H9 (cell line): ENCODE measurements at regions not wholly inside any gene's neighbourhood (a gene's known extent, or its start where the extent isn't known, plus 50 kb on each side); places are given as distances from the start of the nearest gene placed in this dataset.

Source experiments
- DNase-seq: peaks from one replicate; pipeline ENCODE4 v3.0.0-alpha.2; 2017
- H2AFZ ChIP-seq: one replicate; pipeline ENCODE4 v1.6.1; 2013; ENCODE audit warnings: mild to moderate bottlenecking, low read length, control low read depth, moderate library complexity
- H2AK5ac ChIP-seq: 2 replicates; pipeline ENCODE4 v1.6.1; 2013; ENCODE audit warnings: low read length, control low read depth, mixed read lengths; ENCODE audit not compliant: insufficient read length
- H2BK120ac ChIP-seq: one replicate; pipeline ENCODE4 v1.6.1; 2013; ENCODE audit warnings: low read depth, mild to moderate bottlenecking, low read length, control low read depth, inconsistent platforms; ENCODE audit not compliant: poor library complexity, severe bottlenecking
- H2BK12ac ChIP-seq: 2 replicates; pipeline ENCODE4 v1.6.1; 2013; ENCODE audit warnings: low read length, control low read depth, mixed read lengths, low read depth; ENCODE audit not compliant: insufficient read length
- H2BK15ac ChIP-seq: 2 replicates; pipeline ENCODE4 v1.6.1; 2013; ENCODE audit warnings: low read depth, low read length, control low read depth
- H2BK20ac ChIP-seq: one replicate; pipeline ENCODE4 v1.6.1; 2013; ENCODE audit warnings: low read depth, mild to moderate bottlenecking, low read length, control low read depth, inconsistent platforms; ENCODE audit not compliant: poor library complexity, severe bottlenecking
- H2BK5ac ChIP-seq: 2 replicates; pipeline ENCODE4 v1.6.1; 2013; ENCODE audit warnings: low read length, control low read depth, mixed read lengths; ENCODE audit not compliant: insufficient read length
- H3K14ac ChIP-seq: 2 replicates; pipeline ENCODE4 v1.6.1; 2013; ENCODE audit warnings: low read length, control low read depth; ENCODE audit not compliant: insufficient read depth
- H3K18ac ChIP-seq: 2 replicates; pipeline ENCODE4 v1.6.1; 2013; ENCODE audit warnings: low read depth, mild to moderate bottlenecking, mixed read lengths, low read length, control low read depth; ENCODE audit not compliant: insufficient read length
- H3K23ac ChIP-seq: 2 replicates; pipeline ENCODE4 v1.6.1; 2013; ENCODE audit warnings: low read length, control low read depth, mixed read lengths, low read depth; ENCODE audit not compliant: insufficient read length
- H3K23me2 ChIP-seq: 2 replicates; pipeline ENCODE4 v1.6.1; 2013; ENCODE audit warnings: low read depth, mild to moderate bottlenecking, mixed read lengths, low read length, control low read depth; ENCODE audit not compliant: insufficient read length, poor library complexity, severe bottlenecking
- H3K27ac ChIP-seq: 2 replicates; pipeline ENCODE4 v1.5.1; 2013; ENCODE audit warnings: low read length, control low read depth, mixed read lengths, low read depth; ENCODE audit not compliant: insufficient read length
- H3K27me3 ChIP-seq: 2 replicates; pipeline ENCODE4 v1.6.1; 2013; ENCODE audit warnings: low read length, control low read depth, inconsistent platforms; ENCODE audit not compliant: insufficient read depth
- H3K4ac ChIP-seq: 2 replicates; pipeline ENCODE4 v1.6.1; 2013; ENCODE audit warnings: low read depth, mild to moderate bottlenecking, control low read depth, inconsistent platforms, low read length, moderate library complexity
- H3K4me1 ChIP-seq: 2 replicates; pipeline ENCODE4 v1.6.1; 2013; ENCODE audit warnings: low read length, control low read depth, inconsistent platforms; ENCODE audit not compliant: insufficient read depth
- H3K4me2 ChIP-seq: 2 replicates; pipeline ENCODE4 v1.6.1; 2013; ENCODE audit warnings: low read length, control low read depth, mixed read lengths; ENCODE audit not compliant: insufficient read length, insufficient read depth
- H3K56ac ChIP-seq: 2 replicates; pipeline ENCODE4 v1.6.1; 2013; ENCODE audit warnings: low read depth, mild to moderate bottlenecking, mixed read lengths, low read length, control low read depth; ENCODE audit not compliant: insufficient read length
- H3K79me1 ChIP-seq: 2 replicates; pipeline ENCODE4 v1.6.1; 2013; ENCODE audit warnings: low read depth, mild to moderate bottlenecking, moderate library complexity, low read length, control low read depth, inconsistent platforms; ENCODE audit not compliant: insufficient read depth, poor library complexity, severe bottlenecking
- H3K79me2 ChIP-seq: 2 replicates; pipeline ENCODE4 v1.6.1; 2013; ENCODE audit warnings: low read length, control low read depth, inconsistent platforms; ENCODE audit not compliant: insufficient read depth
- H3K9ac ChIP-seq: 2 replicates; pipeline ENCODE4 v1.6.1; 2013; ENCODE audit warnings: low read length, control low read depth, mixed read lengths; ENCODE audit not compliant: insufficient read length; ENCODE audit errors: extremely low read depth
- H3K9me3 ChIP-seq: one replicate; pipeline ENCODE4 v1.6.1; 2013; ENCODE audit warnings: low read depth, low read length, inconsistent platforms; ENCODE audit not compliant: control insufficient read depth
- H3T11ph ChIP-seq: one replicate; pipeline ENCODE4 v1.6.1; 2013; ENCODE audit warnings: mild to moderate bottlenecking, low read length, control low read depth, inconsistent platforms
- H4K20me1 ChIP-seq: one replicate; pipeline ENCODE4 v1.6.1; 2013; ENCODE audit not compliant: control insufficient read depth, insufficient read length, insufficient read depth
- H4K5ac ChIP-seq: 2 replicates; pipeline ENCODE4 v1.6.1; 2013; ENCODE audit warnings: low read depth, mild to moderate bottlenecking, mixed read lengths, low read length, control low read depth; ENCODE audit not compliant: insufficient read length
- H4K8ac ChIP-seq: replicated peaks from 2 replicates; pipeline ENCODE4 v1.6.1; 2013; ENCODE audit warnings: low read length, control low read depth, mixed read lengths, low read depth; ENCODE audit not compliant: insufficient read length
- H4K91ac ChIP-seq: 2 replicates; pipeline ENCODE4 v1.6.1; 2013; ENCODE audit warnings: low read depth, mild to moderate bottlenecking, moderate library complexity, mixed read lengths, low read length, control low read depth; ENCODE audit not compliant: insufficient read length
- H3K27ac Mint-ChIP-seq, 3 experiments: 2 replicates in 2 of 3; 3 replicates in 1 of 3; pipeline ENCODE4 v1.8.0; 2020 to 2021; ENCODE audit warnings: mixed read lengths in 3 of 3, mild to moderate bottlenecking in 1 of 3, moderate library complexity in 1 of 3
- H3K27me3 Mint-ChIP-seq: 2 replicates; pipeline ENCODE4 v1.8.0; 2021; ENCODE audit warnings: low read depth, mild to moderate bottlenecking, moderate library complexity, mixed read lengths
- H3K36me3 Mint-ChIP-seq, 3 experiments: 2 replicates in 2 of 3; 3 replicates in 1 of 3; pipeline ENCODE4 v1.8.0; 2020 to 2021; ENCODE audit warnings: low read depth in 3 of 3, mixed read lengths in 3 of 3; ENCODE audit not compliant: insufficient read depth in 1 of 3
- H3K4me1 Mint-ChIP-seq, 2 experiments: 2 replicates each; pipeline ENCODE4 v1.8.0; 2020; ENCODE audit warnings: mixed read lengths in 2 of 2
- H3K4me3 Mint-ChIP-seq, 2 experiments: 2 replicates in 1 of 2; 3 replicates in 1 of 2; pipeline ENCODE4 v1.8.0; 2020 to 2021; ENCODE audit warnings: mild to moderate bottlenecking in 2 of 2, mixed read lengths in 2 of 2, moderate library complexity in 1 of 2
- H3K9me3 Mint-ChIP-seq, 2 experiments: 2 replicates in 1 of 2; 3 replicates in 1 of 2; pipeline ENCODE4 v1.8.0; 2020; ENCODE audit warnings: mild to moderate bottlenecking in 2 of 2, mixed read lengths in 2 of 2, moderate library complexity in 1 of 2
- CTCF ChIP-seq: fragments of 200-600 bp; sonication (generic); conservative IDR thresholded peaks from 3 replicates; pipeline ENCODE4 v1.8.0; 2021; ENCODE audit warnings: antibody characterized with exemption, mild to moderate bottlenecking
- WGBS: extraction: QIAGEN DNeasy Blood & Tissue Kit; methylation state at CpG from one replicate; pipeline ENCODE4 v1.1.7; 2013; ENCODE audit warnings: missing lambda C conversion rate, low lambda C conversion rate, mixed read lengths; ENCODE audit not compliant: insufficient read length; ENCODE audit errors: extremely low coverage; 5-methylcytosine and 5-hydroxymethylcytosine counted together

GRCh38 chr11:27857014-27857413 lies 156.8 kb upstream of the BDNF start:
- Histone ChIP-seq H3K27ac (no peak overlapping the region), H2BK20ac (no peak overlapping the region), H3T11ph (no peak overlapping the region), H3K4me2 (no peak overlapping the region), H3K56ac (no peak overlapping the region), H4K91ac (no peak overlapping the region), H4K8ac (no peak overlapping the region), H2AK5ac (no peak overlapping the region), H3K4ac (no peak overlapping the region), H3K23me2 (no peaks in the 10 kb centered on the region), H3K18ac (no peak overlapping the region), H3K14ac (no peak overlapping the region), H2AFZ (no peak overlapping the region), H2BK120ac (no peak overlapping the region), H3K9me3 (no peaks in the 10 kb centered on the region), H3K79me2 (no peaks in the 10 kb centered on the region), H3K79me1 (no peaks in the 10 kb centered on the region), H3K9ac (no peak overlapping the region), H2BK15ac (no peak overlapping the region), H3K4me1 (no peaks in the 10 kb centered on the region), H2BK12ac (no peak overlapping the region), H3K23ac (no peak overlapping the region), H2BK5ac (no peak overlapping the region), H4K5ac (no peak overlapping the region), H4K20me1 (no peaks in the 10 kb centered on the region), H3K27me3 (no peaks in the 10 kb centered on the region)
- no peak for DNase-seq
- Mint-ChIP-seq H3K36me3 (no peaks in the 10 kb centered on the region), H3K4me3 (no peak overlapping the region), H3K9me3 (no peaks in the 10 kb centered on the region; a peak in 2 of 5 replicates), H3K27me3 (no peaks in the 10 kb centered on the region), H3K27ac (no peak overlapping the region; a peak in 1 of 7 replicates), H3K4me1 (peaks cover 0 to 2% of the 10 kb centered on the region in 2 experiments; a peak in 1 of 4 replicates)
- no CpG with 5 or more reads among the region's 4 CpGs for WGBS
- no peak for TF ChIP-seq CTCF
